Adrenal gland (tissue), 9 donors: ENCODE measurements at regions not wholly inside any gene's neighbourhood (a gene's known extent, or its start where the extent isn't known, plus 50 kb on each side); places are given as distances from the start of the nearest gene placed in this dataset.
"Not testable (repeated sequence)": the region's sequence is repeated elsewhere in the genome, so short reads cannot be mapped to it uniquely, and the experiment has no call there.

Source experiments
- DNase-seq, 7 donors: peaks; one replicate each; pipeline ENCODE4 v3.0.0-alpha.2; 2019 to 2020
- H3K27ac ChIP-seq, 5 donors: fragments of 200-600 bp; sonication (generic) in 4 of 5; 1 replicate in 3 of 5; 2 replicates in 2 of 5; pipeline versions ENCODE4 v1.5.1 to v1.8.0; 2016 to 2020; ENCODE audit warnings: mild to moderate bottlenecking in 1 of 5
- H3K27me3 ChIP-seq: fragments of 200-600 bp; 2 replicates; pipeline ENCODE4 v1.8.0; 2021
- H3K36me3 ChIP-seq, 2 donors: fragments of 200-600 bp; replicated peaks in 1 of 2; 1 replicate in 1 of 2; 2 replicates in 1 of 2; pipeline versions ENCODE4 v1.5.1 to v1.8.0; 2018 to 2022
- H3K4me1 ChIP-seq, 2 donors: fragments of 200-600 bp; replicated peaks in 1 of 2; 1 replicate in 1 of 2; 2 replicates in 1 of 2; pipeline versions ENCODE4 v1.5.1 to v1.8.0; 2018 to 2021
- H3K4me3 ChIP-seq, 4 donors: fragments of 200-600 bp; sonication (generic) in 3 of 4; one replicate each; pipeline ENCODE4 v1.5.1; 2016 to 2018
- H3K9me3 ChIP-seq, 3 donors: fragments of 200-600 bp; sonication (generic) in 1 of 3; replicated peaks in 1 of 3; 1 replicate in 2 of 3; 2 replicates in 1 of 3; pipeline versions ENCODE4 v1.5.1 to v1.8.0; 2016 to 2021
- POLR2A ChIP-seq, 2 donors: fragments of 450-650 bp; IDR thresholded peaks; one replicate each; pipeline ENCODE4 v1.6.1; 2017; ENCODE audit warnings: antibody characterized with exemption in 2 of 2, mild to moderate bottlenecking in 2 of 2, moderate library complexity in 1 of 2
- WGBS, 4 donors: extraction: QIAGEN DNeasy Blood & Tissue Kit in 2 of 4; methylation state at CpG; one replicate each; pipeline versions ENCODE4 v1.1.5 to v1.1.7; 2013 to 2017; 5-methylcytosine and 5-hydroxymethylcytosine counted together
- intact Hi-C, 2 donors: fragments of 100-400 bp; cut with DNase I; formaldehyde crosslinking; loops; one replicate each; pipeline versions ENCODE4 v1.14.1 to v1.15.0; 2022 to 2023
- TF ChIP-seq, protein P1 (sequence below), 6 experiments: fragments of 450-650 bp in 4 of 6; fragments of 200-600 bp in 2 of 6; sonication (generic) in 1 of 6; IDR thresholded peaks; 1 replicate in 5 of 6; 2 replicates in 1 of 6; pipeline versions ENCODE4 v1.5.1 to v1.8.0; 2016 to 2021; ENCODE audit warnings: antibody characterized with exemption in 6 of 6, mild to moderate bottlenecking in 2 of 6, moderate library complexity in 1 of 6
- donor health status: healthy with polysubstance abuse.
- donor health status: Bipolar disorder and iron deficiency.
- donor health status: DM: yes; HTN: yes; CAD: no.
- donor health status: DM: no; HTN: no; CAD: no.
- donor health status: DM: no; HTN: no; CAD: no.

DNA sequence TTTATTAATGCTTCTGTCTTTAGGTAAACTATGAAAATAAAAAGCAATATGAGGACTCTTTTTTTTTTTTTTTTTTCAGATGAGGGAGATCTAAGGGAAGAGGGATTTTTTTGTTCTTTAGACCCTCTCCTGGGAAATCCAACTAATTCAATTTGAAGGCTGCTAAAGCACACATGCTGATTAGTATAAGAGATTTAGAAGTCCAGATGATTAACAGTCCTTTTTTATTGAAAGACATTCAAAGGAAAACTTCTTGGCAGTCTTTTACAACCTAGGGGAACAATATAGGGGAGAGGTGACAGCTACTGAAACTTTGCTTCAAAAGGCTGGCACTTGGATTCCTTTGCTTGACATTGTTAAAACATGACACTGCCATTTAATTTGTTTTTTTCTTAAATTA lies 602.5 kb downstream of the RAPGEF2 start:
- DNase-seq: no peak
- H3K9me3 ChIP-seq: no peaks in the 10 kb centered on the region
- H3K4me3 ChIP-seq: no peak overlapping the region
- no peaks in the 10 kb centered on the region for H3K36me3 ChIP-seq
- intact Hi-C loops: no loop called here
- TF ChIP-seq POLR2A (IDR thresholded peaks at IDR 0.05): no peak
- TF ChIP-seq, protein P1, sequence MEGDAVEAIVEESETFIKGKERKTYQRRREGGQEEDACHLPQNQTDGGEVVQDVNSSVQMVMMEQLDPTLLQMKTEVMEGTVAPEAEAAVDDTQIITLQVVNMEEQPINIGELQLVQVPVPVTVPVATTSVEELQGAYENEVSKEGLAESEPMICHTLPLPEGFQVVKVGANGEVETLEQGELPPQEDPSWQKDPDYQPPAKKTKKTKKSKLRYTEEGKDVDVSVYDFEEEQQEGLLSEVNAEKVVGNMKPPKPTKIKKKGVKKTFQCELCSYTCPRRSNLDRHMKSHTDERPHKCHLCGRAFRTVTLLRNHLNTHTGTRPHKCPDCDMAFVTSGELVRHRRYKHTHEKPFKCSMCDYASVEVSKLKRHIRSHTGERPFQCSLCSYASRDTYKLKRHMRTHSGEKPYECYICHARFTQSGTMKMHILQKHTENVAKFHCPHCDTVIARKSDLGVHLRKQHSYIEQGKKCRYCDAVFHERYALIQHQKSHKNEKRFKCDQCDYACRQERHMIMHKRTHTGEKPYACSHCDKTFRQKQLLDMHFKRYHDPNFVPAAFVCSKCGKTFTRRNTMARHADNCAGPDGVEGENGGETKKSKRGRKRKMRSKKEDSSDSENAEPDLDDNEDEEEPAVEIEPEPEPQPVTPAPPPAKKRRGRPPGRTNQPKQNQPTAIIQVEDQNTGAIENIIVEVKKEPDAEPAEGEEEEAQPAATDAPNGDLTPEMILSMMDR (IDR thresholded peaks at IDR 0.05): no peak
- H3K27ac ChIP-seq: no peak overlapping the region
- H3K27me3 ChIP-seq: no peaks in the 10 kb centered on the region
- H3K4me1 ChIP-seq: no peaks in the 10 kb centered on the region

DNA sequence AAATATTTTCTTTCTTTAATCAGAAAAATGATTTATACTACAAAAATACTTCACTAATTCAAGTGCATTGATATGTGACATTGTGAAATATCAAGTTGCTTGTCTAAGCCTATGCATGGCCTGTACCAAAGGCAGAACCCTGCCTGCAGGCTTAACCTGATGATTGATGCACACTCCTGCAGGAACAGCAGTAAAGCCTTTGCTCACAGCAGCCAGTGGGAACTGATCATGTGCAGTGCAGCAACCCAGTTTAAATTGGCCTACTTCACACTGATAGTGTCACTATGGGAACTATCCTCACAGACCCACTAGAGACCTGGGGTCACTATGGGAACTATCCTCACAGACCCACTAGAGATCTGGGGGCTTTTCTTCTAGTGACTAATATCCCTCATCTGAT lies 603.8 kb downstream of the RAPGEF2 start:
- H3K4me1 ChIP-seq: no peaks in the 10 kb centered on the region
- H3K4me3 ChIP-seq: no peak overlapping the region
- H3K36me3 ChIP-seq: no peaks in the 10 kb centered on the region
- no peaks in the 10 kb centered on the region for H3K9me3 ChIP-seq
- H3K27me3 ChIP-seq: no peaks in the 10 kb centered on the region
- no peak for TF ChIP-seq POLR2A (IDR thresholded peaks at IDR 0.05)
- TF ChIP-seq, protein P1 (IDR thresholded peaks at IDR 0.05): no peak
- intact Hi-C loops: no loop called here
- DNase-seq: no peak
- H3K27ac ChIP-seq: no peak overlapping the region

DNA sequence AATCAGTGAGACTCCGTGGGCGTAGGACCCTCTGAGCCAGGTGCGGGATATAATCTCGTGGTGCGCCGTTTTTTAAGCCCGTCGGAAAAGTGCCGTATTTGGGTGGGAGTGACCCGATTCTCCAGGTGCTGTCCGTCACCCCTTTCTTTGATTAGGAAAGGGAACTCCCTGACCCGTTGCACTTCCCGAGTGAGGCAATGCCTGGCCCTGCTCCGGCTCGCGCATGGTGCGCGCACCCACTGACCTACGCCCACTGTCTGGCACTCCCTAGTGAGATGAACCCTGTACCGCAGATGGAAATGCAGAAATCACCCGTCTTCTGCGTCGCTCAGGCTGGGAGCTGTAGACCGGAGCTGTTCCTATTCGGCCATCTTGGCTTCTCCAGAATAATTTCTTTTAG lies 612.3 kb downstream of the RAPGEF2 start:
- H3K4me1 ChIP-seq, H3K36me3 ChIP-seq, H3K9me3 ChIP-seq, H3K4me3 ChIP-seq, H3K27ac ChIP-seq, intact Hi-C loops, DNase-seq, H3K27me3 ChIP-seq: not testable (repeated sequence)
- 85 to 93% (median 88%) methylated on average over 14 to 25 of the region's 25 CpGs for WGBS, 4 donors

DNA sequence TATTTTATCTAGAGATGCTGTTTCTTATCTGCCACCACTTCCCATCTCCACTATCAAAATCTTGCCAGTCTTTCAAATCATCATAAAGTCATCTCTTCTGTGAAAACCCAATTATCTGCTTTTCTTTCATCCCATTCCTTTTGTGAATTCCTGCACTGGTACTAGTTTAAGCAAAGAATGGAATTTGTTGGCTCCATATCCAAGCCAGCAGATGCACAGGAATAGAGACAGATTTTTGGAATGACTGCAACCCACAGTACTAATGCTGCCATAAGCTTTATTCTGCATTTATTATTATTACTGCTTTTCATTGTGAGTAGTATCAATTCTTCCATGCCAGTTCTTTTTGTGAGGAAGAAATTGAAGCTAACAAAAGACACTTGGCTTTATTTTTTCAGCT lies 616.7 kb downstream of the RAPGEF2 start:
- Histone ChIP-seq H3K4me1 (no peaks in the 10 kb centered on the region), H3K9me3 (no peaks in the 10 kb centered on the region), H3K27me3 (no peaks in the 10 kb centered on the region), H3K36me3 (no peaks in the 10 kb centered on the region), H3K27ac (no peak overlapping the region), H3K4me3 (no peak overlapping the region)
- intact Hi-C loops: no loop called here
- TF ChIP-seq POLR2A (IDR thresholded peaks at IDR 0.05): no peak
- TF ChIP-seq, protein P1 (IDR thresholded peaks at IDR 0.05): no peak
- DNase-seq: no peak

DNA sequence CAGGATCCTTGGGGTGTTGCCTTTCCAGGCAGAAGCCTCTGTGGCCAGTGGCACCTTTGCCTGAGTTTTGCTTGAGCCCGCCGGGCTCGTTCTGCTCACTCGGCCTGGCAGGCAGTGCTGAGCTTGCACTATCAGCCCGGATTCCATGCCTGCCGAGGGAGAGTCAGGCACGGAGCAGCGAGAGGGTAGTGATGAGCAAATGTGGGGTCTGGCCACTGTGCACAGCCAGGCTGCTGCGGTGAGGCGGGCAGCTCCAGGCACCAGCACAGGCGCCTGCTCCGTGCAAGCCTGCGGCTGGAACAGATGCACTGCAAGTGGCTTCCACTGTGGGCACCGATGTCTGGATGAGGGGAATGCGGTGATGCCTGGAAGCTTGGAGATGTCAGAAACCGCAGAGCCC lies 619.2 kb downstream of the RAPGEF2 start:
- Histone ChIP-seq H3K4me1 (no peaks in the 10 kb centered on the region), H3K9me3 (no peaks in the 10 kb centered on the region), H3K27me3 (no peaks in the 10 kb centered on the region), H3K27ac (no peak overlapping the region), H3K4me3 (no peak overlapping the region), H3K36me3 (no peaks in the 10 kb centered on the region)
- 83 to 92% (median 85%) methylated on average over 4 to 16 of the region's 16 CpGs for WGBS, 4 donors
- no peak for TF ChIP-seq POLR2A (IDR thresholded peaks at IDR 0.05)
- TF ChIP-seq, protein P1 (IDR thresholded peaks at IDR 0.05): no peak
- intact Hi-C loops: no loop called here
- no peak for DNase-seq
